Right renal pelvis (tissue), 4 donors: ENCODE measurements at regions not wholly inside any gene's neighbourhood (a gene's known extent, or its start where the extent isn't known, plus 50 kb on each side); places are given as distances from the start of the nearest gene placed in this dataset.
"Not testable (repeated sequence)": the region's sequence is repeated elsewhere in the genome, so short reads cannot be mapped to it uniquely, and the experiment has no call there.

Experiments used
- DNase-seq, 4 donors: peaks; one replicate each; pipeline ENCODE4 v3.0.0-alpha.2; 2013; ENCODE audit warnings: low read depth in 4 of 4, low spot score in 3 of 4, missing footprints in 1 of 4

DNA sequence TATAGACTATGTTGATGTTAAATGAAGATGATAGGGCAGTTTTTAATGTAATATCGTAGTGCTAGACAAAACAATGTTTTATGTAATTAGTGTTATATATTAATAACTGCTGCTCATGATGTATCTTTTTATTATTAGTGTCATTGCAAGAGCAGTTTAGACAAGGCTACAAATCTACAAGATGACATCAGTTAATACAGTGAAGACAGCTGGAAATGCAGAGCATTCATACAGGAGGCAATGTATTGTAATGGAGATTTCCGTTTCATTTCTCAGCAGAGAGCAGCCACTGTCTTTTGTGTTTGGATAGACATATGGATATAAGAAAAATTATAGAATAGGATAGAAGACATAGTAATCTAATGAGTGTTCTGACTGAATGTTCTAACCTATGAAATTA is 178.0 kb downstream of the FOXG1 start:
- DNase-seq: no peak

DNA sequence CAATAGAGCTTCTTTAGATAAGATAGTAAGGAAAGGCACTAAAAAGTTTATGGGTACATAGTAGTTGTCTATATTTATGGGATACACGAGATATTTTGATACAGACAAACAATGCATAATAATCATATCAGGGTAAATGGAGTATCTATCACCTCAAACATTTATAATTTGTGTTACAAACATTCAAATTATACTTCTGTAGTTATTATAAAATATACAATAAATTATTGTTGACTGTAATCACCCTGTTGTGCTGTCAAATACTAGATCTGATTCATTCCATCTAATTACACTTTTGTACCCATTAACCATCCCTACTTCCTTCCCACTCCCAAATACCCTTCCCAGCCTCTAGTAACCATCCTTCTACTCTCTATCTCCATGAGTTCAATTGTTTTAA is 179.7 kb downstream of the FOXG1 start:
- no peak for DNase-seq

DNA sequence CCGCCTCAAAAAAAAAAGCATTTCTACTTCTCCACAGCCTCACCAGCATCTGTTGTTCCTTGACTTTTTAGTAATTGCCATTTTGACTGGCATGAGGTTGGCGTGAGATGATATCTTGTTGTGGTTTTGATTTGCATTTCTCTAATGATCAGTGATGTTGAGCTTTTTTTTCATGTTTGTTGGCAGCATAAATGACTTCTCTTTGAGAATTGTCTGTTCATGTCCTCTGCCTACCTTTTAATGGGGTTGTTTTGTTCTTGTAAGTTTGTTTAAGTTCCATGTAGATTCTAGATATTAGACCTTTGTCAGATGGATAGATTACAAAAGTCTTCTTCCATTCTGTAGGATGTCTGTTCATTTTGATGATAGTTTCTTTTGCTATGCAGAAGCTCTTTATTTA is 182.9 kb downstream of the FOXG1 start:
- no peak for DNase-seq

DNA sequence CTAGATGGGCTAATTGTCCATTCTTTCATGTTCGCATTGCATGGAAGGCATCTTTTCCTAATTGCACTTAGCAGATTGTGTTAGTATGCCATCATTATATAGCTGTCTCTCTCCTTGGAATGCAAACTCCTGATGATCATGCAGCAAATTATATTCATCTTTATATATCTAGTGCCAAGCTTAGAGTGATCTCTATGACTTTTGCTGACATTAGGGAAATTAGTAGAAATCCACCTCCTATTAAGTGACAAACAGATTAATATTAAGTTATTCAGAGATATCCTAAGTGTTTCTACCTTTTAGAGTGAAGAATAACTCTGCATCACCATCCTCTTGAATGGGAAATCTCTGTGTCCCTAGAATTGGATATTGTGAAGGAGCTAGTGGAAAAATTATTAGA is 185.6 kb downstream of the FOXG1 start:
- no peak for DNase-seq

- DNase-seq: no peak
Measured at GRCh38 chr14:28952666-28953065, 186.1 kb downstream of the FOXG1 start.

DNA sequence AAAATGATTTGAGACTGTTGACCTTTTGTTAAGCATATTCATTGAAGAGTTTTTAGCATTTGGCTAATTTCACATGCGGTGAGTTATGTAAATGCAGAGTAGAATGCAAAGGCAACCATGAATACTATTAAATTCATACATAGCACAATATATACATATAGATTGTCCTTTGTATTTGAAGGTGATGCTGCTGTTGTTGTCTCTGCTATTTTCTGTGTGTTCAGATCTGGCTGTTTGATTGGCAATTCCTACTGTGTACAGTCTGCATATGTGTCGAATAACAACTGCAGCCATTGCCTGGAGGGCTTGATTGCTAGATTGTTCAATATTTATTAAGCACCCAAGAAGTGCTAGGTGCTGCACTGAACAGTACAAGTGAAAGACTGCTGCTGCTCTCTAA is 187.4 kb downstream of the FOXG1 start:
- DNase-seq: no peak

DNA sequence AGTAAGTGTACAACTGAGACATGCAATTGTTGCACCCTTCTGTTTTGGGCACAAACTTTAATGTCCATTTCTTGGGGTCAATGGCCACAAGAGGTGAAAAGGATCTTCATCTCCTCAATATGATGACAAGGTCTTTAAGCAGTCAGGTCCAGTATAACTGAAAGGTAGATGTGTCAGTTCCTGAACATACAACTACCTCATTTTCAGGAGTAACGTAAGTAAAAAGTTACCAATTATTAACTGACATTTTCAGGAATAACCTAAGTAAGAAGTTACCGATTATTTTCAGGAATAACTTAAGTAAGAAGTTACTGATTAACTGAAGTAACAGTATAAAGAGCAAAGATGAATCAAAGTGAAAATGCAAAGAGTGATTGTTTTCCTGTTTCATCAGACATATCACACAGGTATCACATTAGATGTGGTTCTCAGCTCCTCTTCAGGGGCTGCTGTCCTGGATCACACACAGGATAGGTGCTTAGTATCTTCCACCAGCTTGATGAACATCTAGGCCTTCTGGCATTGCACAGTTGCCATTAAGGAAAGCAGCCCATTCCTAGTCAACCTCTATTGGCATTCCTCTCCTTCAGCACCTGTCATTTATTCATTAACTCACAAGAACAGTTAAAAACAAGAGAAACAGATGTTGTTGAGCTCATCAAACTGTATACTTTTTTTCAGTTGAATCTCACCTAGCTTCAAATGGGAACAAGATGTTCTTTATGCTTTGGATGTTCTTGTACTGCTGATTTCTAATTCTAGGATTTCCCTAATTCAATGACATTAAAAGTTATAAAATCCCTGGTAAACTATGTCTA is 200.0 kb downstream of the FOXG1 start:
- no peak for DNase-seq

- no peak for DNase-seq
Measured at GRCh38 chr14:28975084-28975483, 208.5 kb downstream of the FOXG1 start.

DNA sequence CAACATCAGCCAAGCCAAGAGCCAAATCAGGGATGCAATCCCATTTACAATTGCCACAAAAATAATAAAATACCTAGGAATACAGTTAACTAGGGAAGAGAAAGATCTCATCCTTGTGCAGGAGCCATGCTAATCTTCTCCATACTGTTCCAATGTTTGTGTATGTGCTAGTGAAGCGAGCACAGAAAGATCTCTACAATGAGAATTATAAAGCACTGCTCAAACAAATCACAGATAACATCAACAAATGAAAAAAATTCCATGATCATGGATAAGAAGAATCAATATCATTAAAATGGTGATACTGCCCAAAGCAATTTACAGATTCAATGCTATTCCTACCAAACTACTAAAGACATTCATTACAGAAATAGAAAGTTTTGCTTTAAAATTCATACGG is 215.6 kb downstream of the FOXG1 start:
- DNase-seq: no peak

- no peak for DNase-seq
Measured at GRCh38 chr14:28983279-28983678, 216.7 kb downstream of the FOXG1 start.

DNA sequence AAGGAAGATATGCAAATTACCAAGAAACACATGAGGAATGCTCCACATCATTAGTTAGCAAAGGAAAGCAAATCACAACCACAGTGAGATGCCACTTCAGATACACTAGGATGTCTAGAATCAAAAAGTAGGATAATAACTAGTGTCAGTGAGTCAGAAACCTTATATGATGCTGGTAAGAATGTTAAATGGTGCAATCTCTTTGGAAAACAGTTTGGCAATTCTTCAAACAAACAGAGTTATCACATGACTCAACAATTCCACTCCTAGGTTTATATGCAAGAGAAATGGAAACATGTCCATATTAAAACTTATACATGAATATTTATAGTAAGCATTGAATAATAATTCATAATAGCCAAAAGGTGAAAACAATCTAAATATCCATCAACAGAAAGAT is 220.9 kb downstream of the FOXG1 start:
- no peak for DNase-seq

DNA sequence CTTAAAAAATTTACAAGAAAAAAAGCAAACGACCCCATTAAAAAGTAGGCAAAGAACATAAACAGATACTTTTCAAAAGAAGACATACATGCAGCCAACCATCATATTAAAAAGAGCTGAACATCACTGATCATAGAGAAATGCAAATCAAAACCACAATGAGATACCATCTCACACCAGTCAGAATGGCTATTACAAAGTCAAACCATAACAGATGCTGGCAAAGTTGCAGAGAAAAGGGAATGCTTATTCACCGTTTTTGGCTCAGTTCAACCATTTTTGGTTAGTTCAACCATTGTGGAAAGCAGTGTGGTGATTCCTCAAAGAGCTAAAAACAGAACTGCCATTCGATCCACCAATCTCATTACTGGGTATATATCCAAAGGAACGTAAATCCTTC is 230.6 kb downstream of the FOXG1 start:
- not testable (repeated sequence) for DNase-seq

GRCh38 chr14:28999656-29000055 is 233.1 kb downstream of the FOXG1 start:
- DNase-seq: no peak

- no peak for DNase-seq
Measured at GRCh38 chr14:29005647-29006046, 239.1 kb downstream of the FOXG1 start.

GRCh38 chr14:29007990-29008389 is 241.4 kb downstream of the FOXG1 start:
- DNase-seq: no peak

GRCh38 chr14:29016050-29016900 is 249.7 kb downstream of the FOXG1 start:
- peak in 2 of 4 donors; percentile 5 to 20 for DNase-seq

DNA sequence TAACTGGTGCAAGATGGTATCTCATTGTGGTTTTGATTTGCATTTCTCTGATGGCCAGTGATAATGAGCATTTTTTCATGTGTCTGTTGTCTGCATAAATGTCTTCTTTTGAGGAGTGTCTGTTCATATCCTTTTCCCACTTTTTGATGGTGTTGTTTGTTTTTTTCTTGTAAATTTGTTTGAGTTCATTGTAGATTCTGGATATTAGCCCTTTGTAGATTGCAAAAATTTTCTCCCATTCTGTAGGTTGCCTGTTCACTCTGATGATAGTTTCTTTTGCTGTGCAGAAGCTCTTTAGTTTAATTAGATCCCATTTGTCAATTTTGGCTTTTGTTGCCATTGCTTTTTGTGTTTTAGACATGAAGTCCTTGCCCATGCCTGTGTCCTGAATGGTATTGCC is 256.9 kb downstream of the FOXG1 start:
- DNase-seq: not testable (repeated sequence)

DNA sequence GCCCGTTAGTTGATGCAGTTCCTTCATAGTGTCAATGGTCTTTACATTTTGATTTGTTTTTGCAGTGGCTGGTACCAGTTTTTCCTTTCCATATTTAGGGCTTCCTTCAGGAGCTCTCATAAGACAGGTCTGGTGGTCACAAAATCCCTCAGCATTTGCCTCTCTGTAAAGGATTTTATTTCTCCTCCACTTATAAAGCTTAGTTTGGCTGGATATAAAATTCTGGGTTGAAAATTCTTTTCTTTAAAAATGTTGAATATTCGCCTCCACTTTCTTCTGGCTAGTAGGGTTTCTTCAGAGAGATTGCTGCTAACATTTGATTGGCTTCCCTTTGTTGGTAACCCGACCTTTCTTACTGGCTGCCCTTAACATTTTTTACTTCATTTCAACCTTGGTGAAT is 260.9 kb downstream of the FOXG1 start:
- DNase-seq: not testable (repeated sequence)

DNA sequence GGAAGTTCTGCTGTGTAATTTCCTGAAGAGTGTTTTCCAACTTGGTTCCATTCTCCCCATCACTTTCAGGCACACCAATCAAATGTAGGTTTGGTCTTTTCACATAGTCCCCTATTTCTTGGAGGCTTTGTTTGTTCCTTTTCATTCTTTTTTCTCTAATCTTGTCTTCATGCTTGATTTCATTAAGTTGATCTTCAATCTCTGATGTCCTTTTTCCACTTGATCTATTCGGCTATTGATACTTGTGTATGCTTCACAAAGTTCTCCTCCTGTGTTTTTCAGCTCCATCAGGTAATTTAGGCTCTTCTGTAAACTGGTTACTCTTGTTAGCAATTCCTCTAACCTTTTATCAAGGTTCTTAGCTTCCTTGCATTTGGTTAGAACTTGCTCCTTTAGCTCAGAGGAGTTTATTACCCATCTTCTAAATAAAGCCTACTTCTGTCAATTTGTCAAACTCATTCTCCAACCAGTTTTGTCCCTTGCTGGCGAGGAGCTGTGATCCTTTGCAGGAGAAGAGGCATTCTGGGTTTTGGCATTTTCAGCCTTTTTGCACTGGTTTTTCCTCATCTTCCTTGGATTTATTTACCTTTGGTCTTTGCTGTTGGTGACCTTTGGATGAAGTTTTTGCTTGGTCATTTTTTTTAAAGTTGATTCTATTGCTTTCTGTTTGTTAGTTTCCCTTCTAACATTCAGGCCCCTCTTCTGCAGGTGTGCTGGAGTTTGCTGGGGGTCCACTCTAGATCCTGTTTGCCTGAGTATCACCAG is 261.5 kb downstream of the FOXG1 start:
- not testable (repeated sequence) for DNase-seq

DNA sequence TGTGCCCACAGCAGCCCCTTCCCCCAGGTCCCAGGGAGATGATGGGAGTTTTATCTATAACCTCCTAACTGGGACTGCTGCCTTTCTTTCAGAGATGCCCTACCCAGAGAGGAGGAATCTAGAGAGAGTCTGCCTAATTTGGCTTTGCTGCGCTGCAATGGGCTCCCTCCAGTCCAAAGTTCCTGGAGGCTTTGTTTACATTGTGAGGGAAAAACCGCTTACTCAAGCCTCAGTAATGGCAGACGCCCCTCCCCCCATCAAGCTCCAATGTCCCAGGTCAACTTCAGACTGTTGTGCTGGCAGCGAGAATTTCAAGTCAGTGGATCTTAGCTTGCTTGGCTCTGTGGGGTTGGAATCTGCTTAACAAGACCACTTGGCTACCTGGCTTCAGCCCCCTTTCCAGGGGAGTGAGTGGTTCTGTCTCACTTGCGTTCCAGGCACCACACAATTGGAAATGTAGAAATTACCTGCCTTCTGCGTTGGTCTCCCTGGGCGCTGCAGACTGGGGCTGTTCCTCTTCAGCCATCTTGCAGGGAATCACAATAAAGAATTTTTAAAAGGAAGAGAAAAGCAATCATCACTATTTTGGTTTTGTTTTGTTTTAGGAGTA is 262.5 kb downstream of the FOXG1 start:
- DNase-seq: no peak

- DNase-seq: no peak
Measured at GRCh38 chr14:29030121-29030520, 263.5 kb downstream of the FOXG1 start.
